Liver (tissue), 8 donors: ENCODE measurements at regions not wholly inside any gene's neighbourhood (a gene's known extent, or its start where the extent isn't known, plus 50 kb on each side); places are given as distances from the start of the nearest gene placed in this dataset.

Experiments
- DNase-seq: peaks from one replicate; pipeline ENCODE4 v3.0.0-alpha.2; 2017; ENCODE audit warnings: low spot score
- H3K27ac ChIP-seq, 2 donors: one replicate each; pipeline ENCODE4 v1.7.0; 2013; ENCODE audit warnings: inconsistent platforms in 2 of 2, low read length in 2 of 2, control low read depth in 1 of 2, low read depth in 1 of 2, mild to moderate bottlenecking in 1 of 2
- H3K27me3 ChIP-seq, 4 donors: one replicate each; pipeline versions ENCODE4 v1.6.1 to v1.7.0; 2013; ENCODE audit warnings: low read length in 3 of 4, inconsistent platforms in 1 of 4, mild to moderate bottlenecking in 1 of 4, moderate library complexity in 1 of 4; ENCODE audit not compliant: control insufficient read depth in 4 of 4, insufficient read depth in 4 of 4
- H3K36me3 ChIP-seq, 4 donors: one replicate each; pipeline versions ENCODE4 v1.6.1 to v1.7.0; 2013; ENCODE audit warnings: low read length in 3 of 4, mild to moderate bottlenecking in 3 of 4, low read depth in 1 of 4, moderate library complexity in 1 of 4; ENCODE audit not compliant: control insufficient read depth in 4 of 4, insufficient read depth in 3 of 4
- H3K4me1 ChIP-seq, 4 donors: one replicate each; pipeline versions ENCODE4 v1.6.1 to v1.7.0; 2013; ENCODE audit warnings: low read length in 3 of 4, mild to moderate bottlenecking in 3 of 4, moderate library complexity in 1 of 4; ENCODE audit not compliant: control insufficient read depth in 4 of 4, insufficient read depth in 4 of 4
- H3K4me3 ChIP-seq, 3 donors: one replicate each; pipeline versions ENCODE4 v1.6.1 to v1.7.0; 2013; ENCODE audit warnings: low read length in 3 of 3, control low read depth in 1 of 3, low read depth in 1 of 3, mild to moderate bottlenecking in 1 of 3
- H3K9ac ChIP-seq, 2 donors: one replicate each; pipeline ENCODE4 v1.7.0; 2013; ENCODE audit warnings: low read length in 2 of 2, mild to moderate bottlenecking in 2 of 2, moderate library complexity in 2 of 2, control low read depth in 1 of 2, low read depth in 1 of 2
- H3K9me3 ChIP-seq, 4 donors: one replicate each; pipeline versions ENCODE4 v1.6.1 to v1.7.0; 2013; ENCODE audit warnings: low read length in 3 of 4; ENCODE audit not compliant: control insufficient read depth in 4 of 4
- ATF3 ChIP-seq: IDR thresholded peaks from 2 replicates; pipeline ENCODE4 v1.6.1; 2016; ENCODE audit warnings: antibody characterized with exemption
- CTCF ChIP-seq: fragments of 150-350 bp; IDR thresholded peaks from 2 replicates; pipeline ENCODE4 v1.5.1; 2017; ENCODE audit warnings: improper control_type of control experiment, low read depth, low read length; ENCODE audit not compliant: missing input control
- EGR1 ChIP-seq, 2 donors: IDR thresholded peaks; 2 replicates each; pipeline ENCODE4 v1.6.1; 2016 to 2018; ENCODE audit warnings: antibody characterized with exemption in 2 of 2, low read depth in 2 of 2
- FOXA1 ChIP-seq: IDR thresholded peaks from 2 replicates; pipeline ENCODE4 v1.6.1; 2016; ENCODE audit warnings: antibody characterized with exemption
- FOXA2 ChIP-seq: IDR thresholded peaks from 2 replicates; pipeline ENCODE4 v1.6.1; 2016; ENCODE audit warnings: antibody characterized with exemption
- GABPA ChIP-seq, 2 donors: IDR thresholded peaks in 1 of 2; conservative IDR thresholded peaks in 1 of 2; 2 replicates each; pipeline ENCODE4 v1.6.1; 2016; ENCODE audit warnings: antibody characterized with exemption in 2 of 2, mild to moderate bottlenecking in 1 of 2, moderate library complexity in 1 of 2
- HNF4A ChIP-seq, 2 donors: conservative IDR thresholded peaks; 2 replicates each; pipeline ENCODE4 v1.6.1; 2016; ENCODE audit warnings: antibody characterized with exemption in 2 of 2, mild to moderate bottlenecking in 2 of 2
- HNF4G ChIP-seq: IDR thresholded peaks from 2 replicates; pipeline ENCODE4 v1.6.1; 2016; ENCODE audit warnings: antibody characterized with exemption
- JUND ChIP-seq, 2 donors: IDR thresholded peaks; 2 replicates each; pipeline ENCODE4 v1.6.1; 2016; ENCODE audit warnings: antibody characterized with exemption in 2 of 2
- MAX ChIP-seq: IDR thresholded peaks from 2 replicates; pipeline ENCODE4 v1.6.1; 2016; ENCODE audit warnings: antibody characterized with exemption
- RAD21 ChIP-seq, 2 donors: IDR thresholded peaks; 2 replicates each; pipeline ENCODE4 v1.6.1; 2016; ENCODE audit warnings: antibody characterized with exemption in 2 of 2, mild to moderate bottlenecking in 2 of 2
- REST ChIP-seq: IDR thresholded peaks from 2 replicates; pipeline ENCODE4 v1.6.1; 2016; ENCODE audit warnings: antibody characterized with exemption, mild to moderate bottlenecking
- RXRA ChIP-seq, 2 donors: IDR thresholded peaks; 2 replicates each; pipeline ENCODE4 v1.6.1; 2017 to 2018; ENCODE audit warnings: antibody characterized with exemption in 2 of 2, mild to moderate bottlenecking in 1 of 2
- SP1 ChIP-seq: IDR thresholded peaks from 2 replicates; pipeline ENCODE4 v1.6.1; 2018; ENCODE audit warnings: antibody characterized with exemption, mild to moderate bottlenecking
- TAF1 ChIP-seq: conservative IDR thresholded peaks from 2 replicates; pipeline ENCODE4 v1.6.1; 2016; ENCODE audit warnings: antibody characterized with exemption, mild to moderate bottlenecking
- YY1 ChIP-seq: IDR thresholded peaks from 2 replicates; pipeline ENCODE4 v1.6.1; 2016; ENCODE audit warnings: antibody characterized with exemption, mild to moderate bottlenecking
- WGBS: extraction: QIAGEN DNeasy Blood & Tissue Kit; methylation state at CpG from one replicate; pipeline ENCODE4 v1.1.7; 2013; 5-methylcytosine and 5-hydroxymethylcytosine counted together
- donor health status: healthy.
- donor health status: healthy.
- donor health status: healthy.
- donor health status: healthy.
- donor health status: healthy.

GRCh38 chr6:66200390-66200789, 493.4 kb upstream of the EYS start:
- Histone ChIP-seq H3K27me3 (no peaks in the 10 kb centered on the region), H3K27ac (no peak overlapping the region), H3K9ac (no peak overlapping the region), H3K9me3 (no peaks in the 10 kb centered on the region), H3K4me1 (no peaks in the 10 kb centered on the region), H3K36me3 (no peaks in the 10 kb centered on the region), H3K4me3 (no peak overlapping the region)
- 79% methylated on average over 2 of the region's 2 CpGs for WGBS
- DNase-seq, result no peak
- no peak for TF ChIP-seq TAF1
- TF ChIP-seq HNF4G, result no peak

GRCh38 chr6:66199171-66199570, 492.1 kb upstream of the EYS start:
- TF ChIP-seq ATF3 (no peak), CTCF (no peak), RXRA (IDR thresholded peaks at IDR 0.05) (no peak), FOXA1 (no peak), YY1 (no peak), TAF1 (no peak), HNF4A (conservative IDR thresholded peaks at IDR 0.05) (no peak), REST (no peak), SP1 (no peak), FOXA2 (no peak), EGR1 (IDR thresholded peaks at IDR 0.05; ENCODE audit: low read depth in 2 of 2) (no peak), MAX (no peak), RAD21 (IDR thresholded peaks at IDR 0.05) (no peak), JUND (IDR thresholded peaks at IDR 0.05) (no peak), GABPA (IDR thresholded peaks at IDR 0.05 in 1 of 2, conservative IDR thresholded peaks at IDR 0.05 in 1 of 2) (no peak)
- no peaks in the 10 kb centered on the region for H3K36me3 ChIP-seq
- H3K9ac ChIP-seq, result no peak overlapping the region
- H3K27ac ChIP-seq, result no peak overlapping the region
- no peaks in the 10 kb centered on the region for H3K9me3 ChIP-seq
- H3K4me3 ChIP-seq, result no peak overlapping the region
- no peak for DNase-seq
- no peaks in the 10 kb centered on the region for H3K27me3 ChIP-seq
- 90% methylated on average over 2 of the region's 2 CpGs for WGBS
- H3K4me1 ChIP-seq, result no peaks in the 10 kb centered on the region
